ENCODE measurements at regions not wholly inside any gene's neighbourhood (a gene's known extent, or its start where the extent isn't known, plus 50 kb on each side); places are given as distances from the start of the nearest gene placed in this dataset.

- DNase-seq (ENCODE audit: low read depth in 1 of 2, low spot score in 2 of 2) (no peak), FAIRE-seq (no peak)
- Histone ChIP-seq H3K79me2 (ENCODE audit: control insufficient read depth in 1 of 2, insufficient read depth in 2 of 2, low read length in 2 of 2) (no peaks in the 10 kb centered on the region), H3K56ac (replicated peaks; ENCODE audit: insufficient read length, low read depth, low read length) (no peak overlapping the region), H4K91ac (replicated peaks; ENCODE audit: insufficient read length, low read length) (no peak overlapping the region), H4K20me1 (replicated peaks in 1 of 2; ENCODE audit: control insufficient read depth in 1 of 2, insufficient read depth in 2 of 2, low read length in 2 of 2) (no peaks in the 10 kb centered on the region), H2BK120ac (replicated peaks; ENCODE audit: low read depth, low read length) (no peak overlapping the region), H3K23me2 (ENCODE audit: low read depth, low read length) (no peaks in the 10 kb centered on the region), H3K4me3 (ENCODE audit: extremely low read depth in 1 of 4, insufficient read depth in 2 of 4, low read depth in 3 of 4, low read length in 4 of 4) (no peak overlapping the region), H3K36me3 (ENCODE audit: control insufficient read depth in 2 of 4, insufficient read depth in 4 of 4, low read length in 3 of 4) (no peaks in the 10 kb centered on the region), H3K79me1 (ENCODE audit: low read depth, low read length) (no peaks in the 10 kb centered on the region), H3K23ac (ENCODE audit: insufficient read length) (no peak overlapping the region), H2BK20ac (ENCODE audit: low read length) (no peak overlapping the region), H4K5ac (ENCODE audit: insufficient read length, low read depth, low read length) (no peak overlapping the region), H3K18ac (ENCODE audit: extremely low read depth, low read length) (no peak overlapping the region), H2BK12ac (ENCODE audit: low read depth, low read length) (no peak overlapping the region), H2BK5ac (ENCODE audit: low read depth, low read length) (no peak overlapping the region), H3K4me1 (replicated peaks in 1 of 4; ENCODE audit: control insufficient read depth in 3 of 4, insufficient read depth in 4 of 4, low read length in 3 of 4) (no peaks in the 10 kb centered on the region), H3K27me3 (replicated peaks in 1 of 4; ENCODE audit: control insufficient read depth in 3 of 4, extremely low read depth in 1 of 4, insufficient read depth in 3 of 4, low read length in 3 of 4) (no peaks in the 10 kb centered on the region), H3K9me3 (ENCODE audit: insufficient read depth in 2 of 2, low read depth in 1 of 2, low read length in 1 of 2) (no peaks in the 10 kb centered on the region), H3K14ac (ENCODE audit: insufficient read length) (no peak overlapping the region), H2AK5ac (ENCODE audit: low read depth, low read length) (no peak overlapping the region), H2AFZ (ENCODE audit: low read length) (no peak overlapping the region), H3K27ac (ENCODE audit: low read depth, low read length) (no peak overlapping the region), H4K8ac (ENCODE audit: extremely low read depth, insufficient read depth, low read length) (no peak overlapping the region), H3K4ac (replicated peaks; ENCODE audit: insufficient read length, low read depth, low read length) (no peak overlapping the region), H3K4me2 (ENCODE audit: insufficient read depth in 1 of 2, low read depth in 2 of 2, low read length in 2 of 2) (no peak overlapping the region), H2BK15ac (ENCODE audit: low read length) (no peak overlapping the region), H3K9ac (replicated peaks in 1 of 4; ENCODE audit: extremely low read depth in 1 of 4, low read depth in 3 of 4, low read length in 3 of 4) (no peak overlapping the region)
- TF ChIP-seq BCL11A (IDR thresholded peaks at IDR 0.05; ENCODE audit: low read depth in 2 of 2, low read length in 2 of 2) = no peak
- TF ChIP-seq SIN3A (conservative IDR thresholded peaks at IDR 0.05 in 1 of 2, IDR thresholded peaks at IDR 0.05 in 1 of 2; ENCODE audit: low read depth in 1 of 2, low read length in 2 of 2) = no peak
- TF ChIP-seq POU5F1 (IDR thresholded peaks at IDR 0.05; ENCODE audit: low read depth, low read length) = no peak
- no peak for TF ChIP-seq FOSL1 (IDR thresholded peaks at IDR 0.05; ENCODE audit: insufficient read depth, low read depth, low read length)
- no peak for TF ChIP-seq NANOG (IDR thresholded peaks at IDR 0.05; ENCODE audit: insufficient read depth, low read depth, low read length, poor library complexity, severe bottlenecking)
- TF ChIP-seq KDM4A (IDR thresholded peaks at IDR 0.05; ENCODE audit: low read depth, low read length, severe bottlenecking) = no peak
- no peak for TF ChIP-seq USF2 (IDR thresholded peaks at IDR 0.05; ENCODE audit: low read length)
- WGBS, 2 experiments (ENCODE audit: extremely low coverage in 1 of 2, insufficient coverage in 1 of 2, insufficient read length in 1 of 2, insufficient replicate concordance in 2 of 2, low coverage in 1 of 2, low lambda C conversion rate in 2 of 2, missing lambda C conversion rate in 1 of 2) = 95% methylated on average over 6 of the region's 6 CpGs; no CpG with 5 or more reads in 1 of the 2 experiments
- ChIA-PET CTCF (ENCODE audit: partially characterized antibody) (interaction anchor here (0.9 kb wide), 1 partner anchor 510 kb away, joined by 5 read pairs; no protein-coding TSS in a partner anchor), POLR2A (ENCODE audit: partially characterized antibody) (no interaction called here)
These were observed 138.0 kb downstream of the TAF11L14 start for GRCh38 chr5:17772232-17772631.

Data from H1 (cell line).